Activated B cell treated with CpG ODN at 0.5 μM for 24 hours (primary cell): ENCODE measurements at regions not wholly inside any gene's neighbourhood (a gene's known extent, or its start where the extent isn't known, plus 50 kb on each side); places are given as distances from the start of the nearest gene placed in this dataset.

Experiments
- ATAC-seq: fragments of 200-7000 bp; cut with Tn5 transposase; one replicate; pipeline ENCODE4 v1.10.0; 2021; ENCODE audit warnings: low read depth, mild to moderate bottlenecking, moderate library complexity
- CTCF ChIA-PET: fragments of 350-600 bp; sonication (Branson Sonifier 250); formaldehyde crosslinking; loops from one replicate; lab custom pipeline; 2021; ENCODE audit warnings: antibody characterized with exemption; lab: Charles Lee
- POLR2A ChIA-PET: fragments of 350-600 bp; sonication (Branson Sonifier 250); formaldehyde crosslinking; loops from one replicate; lab custom pipeline; 2021; ENCODE audit warnings: antibody characterized with exemption; lab: Charles Lee
- DNase-seq: peaks from one replicate; pipeline ENCODE4 v3.0.0; 2022
- H3K27ac Mint-ChIP-seq: one replicate; pipeline ENCODE4 v1.8.0; 2020; ENCODE audit warnings: mixed read lengths
- H3K27me3 Mint-ChIP-seq: one replicate; pipeline ENCODE4 v1.8.0; 2021; ENCODE audit warnings: mixed read lengths
- H3K36me3 Mint-ChIP-seq: one replicate; pipeline ENCODE4 v1.8.0; 2021; ENCODE audit warnings: low read depth, mixed read lengths
- H3K4me1 Mint-ChIP-seq: one replicate; pipeline ENCODE4 v1.8.0; 2021; ENCODE audit warnings: mixed read lengths
- H3K4me3 Mint-ChIP-seq: one replicate; pipeline ENCODE4 v1.8.0; 2020; ENCODE audit warnings: mild to moderate bottlenecking, mixed read lengths
- H3K9me3 Mint-ChIP-seq: one replicate; pipeline ENCODE4 v1.8.0; 2020; ENCODE audit warnings: mixed read lengths
- CTCF ChIP-seq: fragments of 200-600 bp; IDR thresholded peaks from one replicate; pipeline ENCODE4 v1.8.0; 2022; ENCODE audit warnings: antibody characterized with exemption, mild to moderate bottlenecking
- intact Hi-C: fragments of 100-400 bp; cut with micrococcal nuclease; formaldehyde crosslinking; loops from one replicate; pipeline ENCODE4 v1.15.1; 2024

DNA sequence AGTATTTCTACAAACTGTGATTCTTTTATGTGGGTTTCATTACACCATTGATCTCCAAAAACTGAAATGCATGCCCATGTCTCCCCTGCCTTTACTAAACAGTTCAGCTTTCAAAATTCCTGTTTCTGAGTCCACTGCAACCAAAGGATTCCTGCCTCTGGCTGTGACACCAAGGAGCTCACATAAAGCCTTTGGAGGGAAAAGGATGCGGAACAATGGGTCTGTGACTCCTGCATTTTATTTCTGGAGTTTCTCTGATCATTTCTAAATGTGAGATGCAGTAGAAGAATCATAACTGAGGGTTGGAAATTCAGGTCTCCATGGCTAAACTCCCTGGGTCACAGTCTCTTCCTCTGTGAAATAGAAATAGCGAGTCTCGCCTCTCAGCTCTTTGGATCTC is 149.5 kb downstream of the MEX3B start:
- intact Hi-C loops: no loop called here
- Mint-ChIP-seq H3K9me3 (no peaks in the 10 kb centered on the region), H3K27ac (no peak overlapping the region), H3K27me3 (peaks cover 9% of the 10 kb centered on the region), H3K4me1 (no peaks in the 10 kb centered on the region), H3K36me3 (no peaks in the 10 kb centered on the region), H3K4me3 (no peak overlapping the region)
- ChIA-PET CTCF (no interaction called here), POLR2A (no interaction called here)
- ATAC-seq: no peak
- no peak for TF ChIP-seq CTCF
- DNase-seq: no peak

- no peak for TF ChIP-seq CTCF
- Mint-ChIP-seq H3K36me3 (no peaks in the 10 kb centered on the region), H3K27me3 (peaks cover 9% of the 10 kb centered on the region), H3K27ac (no peak overlapping the region), H3K4me3 (no peak overlapping the region), H3K9me3 (no peaks in the 10 kb centered on the region), H3K4me1 (no peaks in the 10 kb centered on the region)
- intact Hi-C loops: no loop called here
- POLR2A ChIA-PET: no interaction called here
- ATAC-seq (no peak), DNase-seq (no peak)
- CTCF ChIA-PET: no interaction called here
Measured at GRCh38 chr15:81895723-81896122, 150.1 kb downstream of the MEX3B start.

DNA sequence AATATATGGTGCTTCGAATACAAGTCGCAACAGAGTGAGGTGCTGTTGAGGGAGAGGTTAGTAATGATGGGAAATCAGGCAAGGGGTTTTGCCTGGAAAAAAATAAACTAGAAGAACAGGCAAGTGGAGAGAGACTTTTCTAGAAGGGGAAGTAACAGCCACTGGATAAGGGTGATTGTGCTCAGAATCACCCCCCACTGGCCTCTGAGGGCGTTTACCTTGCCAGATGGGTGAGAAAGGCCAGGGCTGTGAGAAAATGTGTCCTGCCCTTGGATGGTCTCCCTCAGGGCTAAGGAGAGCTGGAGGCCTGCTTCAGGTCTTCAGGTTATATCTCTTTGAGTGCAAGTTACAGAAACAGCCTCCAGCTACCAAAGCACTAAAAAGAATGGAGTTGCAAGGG is 151.8 kb downstream of the MEX3B start:
- Mint-ChIP-seq H3K27me3 (peaks cover 5% of the 10 kb centered on the region), H3K4me1 (no peaks in the 10 kb centered on the region), H3K4me3 (no peak overlapping the region), H3K9me3 (no peaks in the 10 kb centered on the region), H3K27ac (no peak overlapping the region), H3K36me3 (no peaks in the 10 kb centered on the region)
- TF ChIP-seq CTCF: no peak
- ATAC-seq (no peak), DNase-seq (no peak)
- intact Hi-C loops: no loop called here
- POLR2A ChIA-PET: no interaction called here
- CTCF ChIA-PET: no interaction called here

- ATAC-seq: no peak
- intact Hi-C loops: no loop called here
- DNase-seq: no peak
- TF ChIP-seq CTCF: no peak
- Mint-ChIP-seq H3K27me3 (peaks cover 5% of the 10 kb centered on the region), H3K27ac (no peak overlapping the region), H3K36me3 (no peaks in the 10 kb centered on the region), H3K4me1 (no peaks in the 10 kb centered on the region), H3K4me3 (no peak overlapping the region), H3K9me3 (no peaks in the 10 kb centered on the region)
- ChIA-PET POLR2A (interaction anchor here (0.6 kb wide), 1 partner anchor 154 kb away, joined by 4 read pairs; no protein-coding TSS in a partner anchor), CTCF (no interaction called here)
Measured at GRCh38 chr15:81893182-81893835, 152.5 kb downstream of the MEX3B start.

- intact Hi-C loops: no loop called here
- Mint-ChIP-seq H3K9me3 (peaks cover 3% of the 10 kb centered on the region), H3K4me3 (no peak overlapping the region)
Measured at GRCh38 chr15:81890496-81890895, 155.3 kb downstream of the MEX3B start.

More at GRCh38 chr15:81890496-81890895, 155.3 kb downstream of the MEX3B start:
- ChIA-PET CTCF (no interaction called here), POLR2A (no interaction called here)
- TF ChIP-seq CTCF: no peak
- Mint-ChIP-seq H3K27me3 (peaks cover 8% of the 10 kb centered on the region), H3K4me1 (no peaks in the 10 kb centered on the region), H3K36me3 (no peaks in the 10 kb centered on the region), H3K27ac (no peak overlapping the region)
- DNase-seq: no peak
- no peak for ATAC-seq
